ENCODE measurements at regions not wholly inside any gene's neighbourhood (a gene's known extent, or its start where the extent isn't known, plus 50 kb on each side); places are given as distances from the start of the nearest gene placed in this dataset.
"Not testable (repeated sequence)": the region's sequence is repeated elsewhere in the genome, so short reads cannot be mapped to it uniquely, and the experiment has no call there.

DNA sequence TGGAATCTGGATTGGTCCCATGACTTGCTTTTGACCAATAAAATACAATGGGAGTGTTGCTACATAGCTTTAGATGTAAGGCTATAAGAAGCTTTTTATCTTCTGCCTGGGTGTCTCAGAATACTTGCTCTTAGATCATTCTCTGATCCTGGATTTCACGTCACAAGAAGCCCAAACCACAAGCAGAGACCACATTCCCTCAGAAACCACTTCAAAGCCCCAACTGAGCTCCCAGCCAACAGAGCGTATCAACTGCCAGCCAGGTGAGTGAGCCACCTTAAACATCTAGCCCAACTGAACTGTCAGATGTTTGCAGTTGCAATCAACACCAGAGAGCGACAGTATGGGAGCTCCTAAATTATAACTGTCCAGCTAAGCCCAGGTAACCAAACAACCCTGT, 687.1 kb downstream of the TLE1 start:
- intact Hi-C loops (cut with DNase I): no loop called here
- no peaks in the 10 kb centered on the region for H3K36me3 ChIP-seq
- H3K27ac ChIP-seq (replicated peaks in 1 of 4): no peak overlapping the region
- TF ChIP-seq CTCF (IDR thresholded peaks at IDR 0.05) (no peak), POLR2A (IDR thresholded peaks at IDR 0.05; ENCODE audit: low read depth) (no peak), POLR2AphosphoS5 (IDR thresholded peaks at IDR 0.05) (no peak), EP300 (IDR thresholded peaks at IDR 0.05) (no peak)
- no peaks in the 10 kb centered on the region for H3K27me3 ChIP-seq
- H3K4me1 ChIP-seq: no peaks in the 10 kb centered on the region
- no peak for DNase-seq (ENCODE audit: extremely low spot score)
- no peak overlapping the region for H3K4me3 ChIP-seq
- no peaks in the 10 kb centered on the region for H3K9me3 ChIP-seq
- 82% methylated on average over 3 of the region's 3 CpGs for WGBS

GRCh38 chr9:80995759-80996158, 693.6 kb downstream of the TLE1 start:
- Histone ChIP-seq H3K4me1 (no peaks in the 10 kb centered on the region), H3K9me3 (no peaks in the 10 kb centered on the region), H3K27me3 (no peaks in the 10 kb centered on the region), H3K4me3 (no peak overlapping the region), H3K36me3 (no peaks in the 10 kb centered on the region), H3K27ac (replicated peaks in 1 of 4) (no peak overlapping the region)
- TF ChIP-seq POLR2A (IDR thresholded peaks at IDR 0.05; ENCODE audit: low read depth) (no peak), CTCF (IDR thresholded peaks at IDR 0.05) (no peak), POLR2AphosphoS5 (IDR thresholded peaks at IDR 0.05) (no peak), EP300 (IDR thresholded peaks at IDR 0.05) (no peak)
- intact Hi-C loops (cut with DNase I): no loop called here
- DNase-seq (ENCODE audit: extremely low spot score): no peak
- 80% methylated on average over 4 of the region's 4 CpGs for WGBS

DNA sequence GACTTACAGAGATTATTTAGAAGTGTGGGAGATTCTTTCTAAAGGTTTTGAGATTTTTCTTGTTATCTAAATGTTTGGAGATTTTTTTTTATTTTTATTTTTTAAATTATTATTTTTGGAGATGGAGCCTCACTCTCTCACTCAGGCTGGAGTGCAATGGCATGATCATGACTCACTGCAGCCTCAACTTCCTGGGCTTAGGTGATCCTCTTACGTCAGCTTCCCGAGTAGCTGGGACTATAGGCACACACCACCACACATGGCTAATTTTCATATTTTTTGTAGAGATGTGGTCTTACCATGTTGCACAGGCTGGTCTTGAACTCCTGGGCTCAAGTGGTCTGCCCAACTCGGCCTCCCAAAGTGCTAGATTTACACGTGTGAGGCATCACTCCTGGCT, 694.5 kb downstream of the TLE1 start:
- WGBS: 94% methylated on average over 4 of the region's 4 CpGs
- no peak overlapping the region for H3K27ac ChIP-seq (replicated peaks in 1 of 4)
- no peaks in the 10 kb centered on the region for H3K36me3 ChIP-seq
- no peak for DNase-seq (ENCODE audit: extremely low spot score)
- intact Hi-C loops (cut with DNase I): no loop called here
- no peaks in the 10 kb centered on the region for H3K9me3 ChIP-seq
- H3K4me3 ChIP-seq: no peak overlapping the region
- H3K4me1 ChIP-seq: no peaks in the 10 kb centered on the region
- TF ChIP-seq EP300 (IDR thresholded peaks at IDR 0.05) (no peak), POLR2A (IDR thresholded peaks at IDR 0.05; ENCODE audit: low read depth) (no peak), CTCF (IDR thresholded peaks at IDR 0.05) (no peak), POLR2AphosphoS5 (IDR thresholded peaks at IDR 0.05) (no peak)
- H3K27me3 ChIP-seq: no peaks in the 10 kb centered on the region

DNA sequence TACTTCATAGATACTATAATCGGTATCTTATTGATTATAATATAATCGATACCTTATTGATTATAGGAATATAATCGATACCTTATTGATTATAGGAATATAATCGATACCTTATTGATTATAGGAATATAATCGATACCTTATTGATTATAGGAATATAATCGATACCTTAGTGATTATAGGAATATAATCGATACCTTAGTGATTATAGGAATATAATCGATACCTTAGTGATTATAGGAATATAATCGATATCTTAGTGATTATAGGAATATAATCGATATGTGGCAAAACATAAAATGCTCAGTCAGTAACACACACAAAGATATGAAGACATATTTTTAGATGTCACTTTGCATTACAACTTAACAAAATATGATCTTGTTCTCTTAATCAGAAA, 703.8 kb downstream of the TLE1 start:
- H3K4me3 ChIP-seq; H3K27me3 ChIP-seq; H3K36me3 ChIP-seq; intact Hi-C loops (cut with DNase I); H3K4me1 ChIP-seq; H3K9me3 ChIP-seq; H3K27ac ChIP-seq (replicated peaks in 1 of 4); DNase-seq (ENCODE audit: extremely low spot score): not testable (repeated sequence)
- 93% methylated on average over 10 of the region's 10 CpGs for WGBS

DNA sequence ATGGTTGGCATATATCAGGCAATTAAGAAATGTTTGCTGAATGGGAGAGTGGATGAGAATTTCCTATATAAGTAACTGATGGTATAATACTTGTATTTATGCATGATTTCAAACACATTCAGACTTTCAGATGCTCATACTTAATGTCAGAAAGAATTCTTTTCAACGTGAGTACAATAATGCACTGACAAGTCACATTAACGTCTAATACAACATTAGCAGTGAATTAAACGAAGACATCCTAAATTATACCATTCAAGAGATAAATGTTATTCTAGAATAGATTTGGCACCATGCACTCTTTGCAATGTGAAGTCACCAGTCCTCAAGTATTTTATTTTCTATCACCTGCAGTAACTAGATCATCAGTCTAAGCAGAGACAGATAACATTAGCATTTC, 712.9 kb downstream of the TLE1 start:
- no peak overlapping the region for H3K4me3 ChIP-seq
- H3K36me3 ChIP-seq: no peaks in the 10 kb centered on the region
- H3K27ac ChIP-seq (replicated peaks in 1 of 4): no peak overlapping the region
- no peaks in the 10 kb centered on the region for H3K4me1 ChIP-seq
- intact Hi-C loops (cut with DNase I): no loop called here
- DNase-seq (ENCODE audit: extremely low spot score): no peak
- WGBS: 69% methylated on average over 3 of the region's 3 CpGs
- TF ChIP-seq POLR2A (IDR thresholded peaks at IDR 0.05; ENCODE audit: low read depth) (no peak), CTCF (IDR thresholded peaks at IDR 0.05) (no peak), EP300 (IDR thresholded peaks at IDR 0.05) (no peak), POLR2AphosphoS5 (IDR thresholded peaks at IDR 0.05) (no peak)
- H3K27me3 ChIP-seq: no peaks in the 10 kb centered on the region
- H3K9me3 ChIP-seq: peaks cover 0 to 13% (median 8%) of the 10 kb centered on the region in 4 donors

DNA sequence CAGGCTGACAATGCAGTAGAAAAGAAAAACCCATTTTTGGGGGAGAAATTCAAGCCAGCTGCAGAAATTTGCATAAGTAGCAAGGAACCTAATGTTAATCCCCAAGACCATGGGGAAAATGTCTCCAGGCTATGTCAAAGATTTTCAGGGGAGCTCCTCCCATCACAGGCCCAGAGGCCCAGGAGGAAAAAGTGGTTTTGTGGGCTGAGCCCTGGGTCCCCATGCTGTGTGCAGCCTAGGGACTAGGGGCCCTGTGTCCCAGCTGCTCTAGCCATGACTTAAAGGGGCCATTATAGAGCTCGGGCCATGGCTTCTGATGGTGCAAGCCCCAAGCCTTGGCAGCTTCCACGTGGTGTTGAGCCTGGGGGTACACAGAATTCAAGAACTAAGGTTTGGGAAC, 719.0 kb downstream of the TLE1 start:
- 95% methylated on average over 2 of the region's 2 CpGs for WGBS
- H3K36me3 ChIP-seq; H3K9me3 ChIP-seq; H3K4me1 ChIP-seq; H3K4me3 ChIP-seq; H3K27ac ChIP-seq (replicated peaks in 1 of 4); DNase-seq (ENCODE audit: extremely low spot score); intact Hi-C loops (cut with DNase I); H3K27me3 ChIP-seq: not testable (repeated sequence)
